GM12878 (cell line): ENCODE measurements at regions not wholly inside any gene's neighbourhood (a gene's known extent, or its start where the extent isn't known, plus 50 kb on each side); places are given as distances from the start of the nearest gene placed in this dataset.

Experiments
- ATAC-seq: fragments of 200-7000 bp; cut with Tn5 transposase; 3 replicates; pipeline ENCODE4 v1.9.1; 2020; ENCODE audit warnings: mild to moderate bottlenecking, moderate library complexity
- BruUV-seq: library from RNA; stranded (reverse); fragments of 400-500 nt; replicated peaks from 2 replicates; lab custom pipeline; 2021; lab: Mats Ljungman, UMichigan
- CTCF ChIA-PET: fragments of 300-600 bp; sonication (Branson Sonifier 250); formaldehyde crosslinking; extraction: SDS; loops from one replicate; lab custom pipeline; 2021; ENCODE audit warnings: inconsistent platforms; lab: Yijun Ruan, JAX
- POLR2A ChIA-PET: fragments of 350-600 bp; formaldehyde crosslinking; extraction: SDS; loops from one replicate; lab custom pipeline; 2021; ENCODE audit warnings: inconsistent platforms; lab: Charles Lee
- RAD21 ChIA-PET: fragments of 300-600 bp; sonication (Branson Sonifier 250); formaldehyde crosslinking; loops from one replicate; lab custom pipeline; 2023; ENCODE audit warnings: antibody characterized with exemption; ENCODE audit not compliant: unreplicated experiment; lab: Charles Lee
- SMC1A ChIA-PET: fragments of 300-600 bp; sonication (Branson Sonifier 250); formaldehyde crosslinking; loops from one replicate; lab custom pipeline; 2023; ENCODE audit not compliant: unreplicated experiment, uncharacterized antibody; lab: Charles Lee
- DNase-seq: peaks from one replicate; pipeline ENCODE4 v3.0.0-alpha.2; 2011; ENCODE audit warnings: low read depth, low spot score
- FAIRE-seq: peaks from 3 replicates; lab custom pipeline; 2011; peaks lifted over from hg19 to GRCh38; lab: Jason Lieb, UNC
- H2AFZ ChIP-seq: 2 replicates; pipeline ENCODE4 v1.6.0; 2011; ENCODE audit warnings: low read depth, low read length, control low read depth; ENCODE audit not compliant: control insufficient read depth
- H3K27ac ChIP-seq: 2 replicates; pipeline ENCODE4 v1.5.1; 2011; ENCODE audit warnings: control low read depth; ENCODE audit not compliant: control insufficient read depth, insufficient read depth
- H3K27me3 ChIP-seq, 2 experiments: replicated peaks in 1 of 2; 2 replicates each; pipeline versions ENCODE4 v1.6.0 to v1.6.1; 2011; ENCODE audit warnings: low read length in 1 of 2; ENCODE audit not compliant: control insufficient read depth in 2 of 2, insufficient read depth in 2 of 2
- H3K36me3 ChIP-seq, 2 experiments: 2 replicates each; pipeline ENCODE4 v1.5.1; 2011; ENCODE audit warnings: low read length in 1 of 2; ENCODE audit not compliant: control insufficient read depth in 2 of 2, insufficient read depth in 2 of 2
- H3K4me1 ChIP-seq: 2 replicates; pipeline ENCODE4 v1.6.1; 2011; ENCODE audit warnings: mild to moderate bottlenecking, low read length, moderate library complexity, mixed read lengths; ENCODE audit not compliant: control insufficient read depth, insufficient read depth
- H3K4me2 ChIP-seq: 2 replicates; pipeline ENCODE4 v1.6.0; 2011; ENCODE audit warnings: control low read depth; ENCODE audit not compliant: control insufficient read depth, insufficient read depth
- H3K4me3 ChIP-seq: fragments of 200-600 bp; sonication (generic); 2 replicates; pipeline ENCODE4 v1.5.1; 2016
- H3K79me2 ChIP-seq: 2 replicates; pipeline ENCODE4 v1.6.0; 2011; ENCODE audit warnings: low read length; ENCODE audit not compliant: control insufficient read depth, insufficient read depth
- H3K9ac ChIP-seq: 2 replicates; pipeline ENCODE4 v1.8.0; 2011; ENCODE audit warnings: low read length, control low read depth, mixed read lengths; ENCODE audit not compliant: control insufficient read depth, insufficient read depth
- H3K9me3 ChIP-seq: replicated peaks from 3 replicates; pipeline ENCODE4 v1.5.1; 2011; ENCODE audit warnings: mild to moderate bottlenecking, low read length; ENCODE audit not compliant: control insufficient read depth, insufficient read depth
- H4K20me1 ChIP-seq: 2 replicates; pipeline ENCODE4 v1.6.0; 2011; ENCODE audit not compliant: control insufficient read depth, insufficient read depth
- BMI1 ChIP-seq: fragments of 450-650 bp; IDR thresholded peaks from 2 replicates; pipeline ENCODE4 v1.6.1; 2016; ENCODE audit warnings: mild to moderate bottlenecking, moderate library complexity, borderline replicate concordance
- CEBPB ChIP-seq, 2 experiments: fragments of 150-350 bp in 1 of 2; IDR thresholded peaks; 2 replicates each; pipeline ENCODE4 v1.6.1; 2012 to 2014; ENCODE audit warnings: low read depth in 2 of 2, low read length in 2 of 2, borderline replicate concordance in 1 of 2, inconsistent platforms in 1 of 2
- EGR1 ChIP-seq, 2 experiments: IDR thresholded peaks; 1 replicate in 1 of 2; 2 replicates in 1 of 2; pipeline ENCODE4 v1.6.1; 2011 to 2012; ENCODE audit warnings: low read depth in 2 of 2, low read length in 2 of 2, borderline replicate concordance in 1 of 2, mild to moderate bottlenecking in 1 of 2, moderate library complexity in 1 of 2
- FOXK2 ChIP-seq: fragments of 450-650 bp; IDR thresholded peaks from 2 replicates; pipeline ENCODE4 v1.6.1; 2017; ENCODE audit warnings: mild to moderate bottlenecking, moderate library complexity
- HCFC1 ChIP-seq: fragments of 150-350 bp; IDR thresholded peaks from 2 replicates; pipeline ENCODE4 v1.6.1; 2014; ENCODE audit warnings: low read length
- SIX5 ChIP-seq: IDR thresholded peaks from 2 replicates; pipeline ENCODE4 v1.6.1; 2011; ENCODE audit warnings: mild to moderate bottlenecking, low read depth, low read length, moderate library complexity; ENCODE audit not compliant: severe bottlenecking
- SMAD5 ChIP-seq: IDR thresholded peaks from 2 replicates; pipeline ENCODE4 v1.6.1; 2016; ENCODE audit warnings: antibody characterized with exemption, low read depth
- WGBS: methylation state at CpG from one replicate; pipeline ENCODE4 v1.1.6; 2016; ENCODE audit warnings: low lambda C conversion rate; ENCODE audit not compliant: insufficient replicate concordance, insufficient coverage; ENCODE audit errors: missing lambda C conversion rate; 5-methylcytosine and 5-hydroxymethylcytosine counted together
- in situ Hi-C: fragments of 300-500 bp; cut with MboI; formaldehyde crosslinking; loops from 9 replicates; pipeline ENCODE4 v1.14.3; 2018; ENCODE audit warnings: mixed read lengths
- intact Hi-C: fragments of 100-400 bp; cut with micrococcal nuclease; formaldehyde crosslinking; loops from one replicate; pipeline ENCODE4 v1.14.2; 2022; ENCODE audit not compliant: unreplicated experiment
- TF ChIP-seq, protein P1 (sequence below): IDR thresholded peaks from 2 replicates; pipeline ENCODE4 v1.6.1; 2012; ENCODE audit warnings: low read depth, low read length, improper control_type of control experiment
- TF ChIP-seq, protein P2 (sequence below): fragments of 450-650 bp; formaldehyde crosslinking; IDR thresholded peaks from 2 replicates; pipeline ENCODE4 v1.5.0; 2022; ENCODE audit warnings: mild to moderate bottlenecking, missing genetic modification characterization

DNA sequence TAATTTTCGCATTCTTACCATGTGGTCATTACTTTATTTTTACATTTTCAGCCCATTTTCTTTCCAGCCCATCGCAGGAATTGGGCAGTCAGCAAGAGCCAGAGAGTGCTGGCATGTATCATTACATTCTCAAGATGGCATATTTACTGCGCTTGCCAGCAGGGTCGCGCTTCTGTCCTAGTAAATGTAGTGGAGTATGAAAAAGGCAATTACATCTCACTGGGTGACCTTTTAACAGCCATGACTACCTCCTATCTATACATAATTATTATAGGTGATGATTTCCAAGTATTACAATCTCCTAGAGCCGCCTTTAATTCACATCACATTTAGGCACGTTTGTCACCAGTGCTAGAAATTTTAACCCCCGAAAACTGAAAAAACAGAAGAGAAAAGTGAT lies 433.7 kb upstream of the MGMT start:
- no TSS peak for BruUV-seq
- RAD21 ChIA-PET: no interaction called here
- Histone ChIP-seq H3K9ac (no peak overlapping the region), H3K27me3 (no peaks in the 10 kb centered on the region; a peak in 1 of 4 replicates), H3K4me2 (no peak overlapping the region), H3K4me3 (no peak overlapping the region), H3K9me3 (no peaks in the 10 kb centered on the region), H3K27ac (no peak overlapping the region), H2AFZ (no peak overlapping the region), H3K4me1 (no peaks in the 10 kb centered on the region), H3K36me3 (no peaks in the 10 kb centered on the region), H4K20me1 (no peaks in the 10 kb centered on the region), H3K79me2 (no peaks in the 10 kb centered on the region)
- ATAC-seq (no peak), FAIRE-seq (no peak), DNase-seq (no peak)
- in situ Hi-C loops: loop anchor here (25.0 kb wide), 1 partner anchor 1079 kb away; the partner anchor contains the start of gene C10orf143
- SMC1A ChIA-PET: no interaction called here
- intact Hi-C loops: loop anchor here (5.0 kb wide), 1 partner anchor 934 kb away; no protein-coding TSS in a partner anchor
- CTCF ChIA-PET: no interaction called here
- 42% methylated on average over 8 of the region's 8 CpGs for WGBS
- POLR2A ChIA-PET: interaction anchor here (0.6 kb wide), 1 partner anchor 9 kb away, joined by 5 read pairs; no protein-coding TSS in a partner anchor
- TF ChIP-seq HCFC1: no peak
- TF ChIP-seq BMI1: no peak
- TF ChIP-seq, protein P1, sequence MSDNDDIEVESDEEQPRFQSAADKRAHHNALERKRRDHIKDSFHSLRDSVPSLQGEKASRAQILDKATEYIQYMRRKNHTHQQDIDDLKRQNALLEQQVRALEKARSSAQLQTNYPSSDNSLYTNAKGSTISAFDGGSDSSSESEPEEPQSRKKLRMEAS: no peak
- no peak for TF ChIP-seq CEBPB (IDR thresholded peaks at IDR 0.05; ENCODE audit: borderline replicate concordance in 1 of 2, low read depth in 2 of 2, low read length in 2 of 2)
- no peak for TF ChIP-seq EGR1 (IDR thresholded peaks at IDR 0.05; ENCODE audit: borderline replicate concordance in 1 of 2, low read depth in 2 of 2, low read length in 2 of 2)
- TF ChIP-seq, protein P2, sequence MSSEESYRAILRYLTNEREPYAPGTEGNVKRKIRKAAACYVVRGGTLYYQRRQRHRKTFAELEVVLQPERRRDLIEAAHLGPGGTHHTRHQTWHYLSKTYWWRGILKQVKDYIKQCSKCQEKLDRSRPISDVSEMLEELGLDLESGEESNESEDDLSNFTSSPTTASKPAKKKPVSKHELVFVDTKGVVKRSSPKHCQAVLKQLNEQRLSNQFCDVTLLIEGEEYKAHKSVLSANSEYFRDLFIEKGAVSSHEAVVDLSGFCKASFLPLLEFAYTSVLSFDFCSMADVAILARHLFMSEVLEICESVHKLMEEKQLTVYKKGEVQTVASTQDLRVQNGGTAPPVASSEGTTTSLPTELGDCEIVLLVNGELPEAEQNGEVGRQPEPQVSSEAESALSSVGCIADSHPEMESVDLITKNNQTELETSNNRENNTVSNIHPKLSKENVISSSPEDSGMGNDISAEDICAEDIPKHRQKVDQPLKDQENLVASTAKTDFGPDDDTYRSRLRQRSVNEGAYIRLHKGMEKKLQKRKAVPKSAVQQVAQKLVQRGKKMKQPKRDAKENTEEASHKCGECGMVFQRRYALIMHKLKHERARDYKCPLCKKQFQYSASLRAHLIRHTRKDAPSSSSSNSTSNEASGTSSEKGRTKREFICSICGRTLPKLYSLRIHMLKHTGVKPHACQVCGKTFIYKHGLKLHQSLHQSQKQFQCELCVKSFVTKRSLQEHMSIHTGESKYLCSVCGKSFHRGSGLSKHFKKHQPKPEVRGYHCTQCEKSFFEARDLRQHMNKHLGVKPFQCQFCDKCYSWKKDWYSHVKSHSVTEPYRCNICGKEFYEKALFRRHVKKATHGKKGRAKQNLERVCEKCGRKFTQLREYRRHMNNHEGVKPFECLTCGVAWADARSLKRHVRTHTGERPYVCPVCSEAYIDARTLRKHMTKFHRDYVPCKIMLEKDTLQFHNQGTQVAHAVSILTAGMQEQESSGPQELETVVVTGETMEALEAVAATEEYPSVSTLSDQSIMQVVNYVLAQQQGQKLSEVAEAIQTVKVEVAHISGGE (CRISPR knock-in tag): no peak
- no peak for TF ChIP-seq SIX5
- TF ChIP-seq FOXK2: no peak
- no peak for TF ChIP-seq SMAD5
